Nephron progenitor cell (in vitro differentiated cells): ENCODE measurements at regions not wholly inside any gene's neighbourhood (a gene's known extent, or its start where the extent isn't known, plus 50 kb on each side); places are given as distances from the start of the nearest gene placed in this dataset.

Experiments used
- DNase-seq: peaks from one replicate; pipeline ENCODE4 v3.0.0; 2021
- H3K27ac Mint-ChIP-seq: 2 replicates; pipeline ENCODE4 v1.8.0; 2021; ENCODE audit warnings: mild to moderate bottlenecking, moderate library complexity, mixed read lengths
- H3K27me3 Mint-ChIP-seq: 2 replicates; pipeline ENCODE4 v1.8.0; 2021; ENCODE audit warnings: mild to moderate bottlenecking, low read depth, mixed read lengths; ENCODE audit not compliant: poor library complexity
- H3K36me3 Mint-ChIP-seq: 2 replicates; pipeline ENCODE4 v1.8.0; 2021; ENCODE audit warnings: low read depth, mixed read lengths
- H3K4me1 Mint-ChIP-seq: 2 replicates; pipeline ENCODE4 v1.8.0; 2021; ENCODE audit warnings: mixed read lengths
- H3K4me3 Mint-ChIP-seq: 2 replicates; pipeline ENCODE4 v1.8.0; 2021; ENCODE audit warnings: mild to moderate bottlenecking, moderate library complexity, mixed read lengths
- H3K9me3 Mint-ChIP-seq: 2 replicates; pipeline ENCODE4 v1.8.0; 2021; ENCODE audit warnings: mild to moderate bottlenecking, moderate library complexity, mixed read lengths
- TF ChIP-seq, protein P1 (sequence below): fragments of 200-600 bp; sonication (generic); IDR thresholded peaks from 2 replicates; pipeline ENCODE4 v1.5.0; 2021; ENCODE audit warnings: antibody characterized with exemption

DNA sequence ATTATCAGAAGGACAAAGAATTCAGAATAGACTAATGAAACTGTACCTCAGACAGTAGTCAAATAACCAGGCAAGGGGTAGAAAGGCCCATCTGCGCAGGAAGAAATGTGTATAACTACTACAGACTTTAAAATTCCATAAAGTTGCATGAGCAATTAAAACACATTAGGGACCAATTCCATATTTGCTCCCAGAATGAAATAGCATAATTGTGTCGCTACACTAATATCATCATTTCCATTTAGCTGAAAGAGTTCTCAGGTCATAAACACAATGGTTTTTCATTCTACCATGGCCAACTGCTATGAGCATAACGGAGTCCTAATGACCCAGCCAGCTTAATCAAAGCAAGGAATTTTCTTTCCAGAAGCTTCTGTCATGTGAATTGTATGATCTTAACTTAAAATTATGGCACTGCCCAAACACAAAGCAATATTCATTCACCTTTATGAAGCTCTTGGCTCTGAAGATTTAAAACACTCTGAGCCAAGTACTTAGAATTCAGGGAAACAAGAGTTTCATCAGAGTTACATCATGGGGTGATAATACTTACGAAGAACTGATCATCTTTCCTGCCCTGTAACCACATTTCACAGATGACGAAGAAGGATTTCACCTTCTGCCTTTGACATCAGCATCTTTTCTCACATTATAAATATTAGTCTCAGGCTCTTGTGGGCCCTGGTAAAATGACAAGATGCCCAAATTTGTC lies 98.1 kb upstream of the DOCK1 start:
- H3K27ac Mint-ChIP-seq = no peak overlapping the region
- H3K4me3 Mint-ChIP-seq = no peak overlapping the region
- H3K27me3 Mint-ChIP-seq = peaks cover 11% of the 10 kb centered on the region
- H3K4me1 Mint-ChIP-seq = no peaks in the 10 kb centered on the region
- H3K36me3 Mint-ChIP-seq = no peaks in the 10 kb centered on the region
- peaks cover 10% of the 10 kb centered on the region for H3K9me3 Mint-ChIP-seq
- no peak for DNase-seq
- TF ChIP-seq, protein P1, sequence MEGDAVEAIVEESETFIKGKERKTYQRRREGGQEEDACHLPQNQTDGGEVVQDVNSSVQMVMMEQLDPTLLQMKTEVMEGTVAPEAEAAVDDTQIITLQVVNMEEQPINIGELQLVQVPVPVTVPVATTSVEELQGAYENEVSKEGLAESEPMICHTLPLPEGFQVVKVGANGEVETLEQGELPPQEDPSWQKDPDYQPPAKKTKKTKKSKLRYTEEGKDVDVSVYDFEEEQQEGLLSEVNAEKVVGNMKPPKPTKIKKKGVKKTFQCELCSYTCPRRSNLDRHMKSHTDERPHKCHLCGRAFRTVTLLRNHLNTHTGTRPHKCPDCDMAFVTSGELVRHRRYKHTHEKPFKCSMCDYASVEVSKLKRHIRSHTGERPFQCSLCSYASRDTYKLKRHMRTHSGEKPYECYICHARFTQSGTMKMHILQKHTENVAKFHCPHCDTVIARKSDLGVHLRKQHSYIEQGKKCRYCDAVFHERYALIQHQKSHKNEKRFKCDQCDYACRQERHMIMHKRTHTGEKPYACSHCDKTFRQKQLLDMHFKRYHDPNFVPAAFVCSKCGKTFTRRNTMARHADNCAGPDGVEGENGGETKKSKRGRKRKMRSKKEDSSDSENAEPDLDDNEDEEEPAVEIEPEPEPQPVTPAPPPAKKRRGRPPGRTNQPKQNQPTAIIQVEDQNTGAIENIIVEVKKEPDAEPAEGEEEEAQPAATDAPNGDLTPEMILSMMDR = no peak

DNA sequence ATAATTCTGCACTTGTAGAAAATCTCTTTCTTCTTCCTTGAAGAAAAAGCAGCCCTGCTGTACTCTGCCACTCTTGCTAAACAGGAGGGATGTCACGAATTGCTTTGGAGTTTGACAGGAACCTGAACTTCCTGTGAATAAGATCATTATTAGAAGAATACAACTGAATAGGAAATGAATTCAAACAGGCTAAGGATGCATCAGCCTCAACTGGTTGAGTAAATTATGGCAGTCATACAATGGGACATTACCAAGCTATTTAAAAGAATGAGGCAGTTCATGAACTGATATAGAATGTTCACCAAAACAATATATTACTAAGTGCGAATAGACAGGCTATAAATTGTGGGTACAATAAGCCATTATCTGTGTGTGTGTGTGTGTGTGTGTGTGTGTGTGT lies 97.1 kb upstream of the DOCK1 start:
- no peak for DNase-seq
- TF ChIP-seq, protein P1 = no peak
- H3K36me3 Mint-ChIP-seq = no peaks in the 10 kb centered on the region
- no peak overlapping the region for H3K4me3 Mint-ChIP-seq
- H3K4me1 Mint-ChIP-seq = no peaks in the 10 kb centered on the region
- no peak overlapping the region for H3K27ac Mint-ChIP-seq
- H3K9me3 Mint-ChIP-seq = peaks cover 10% of the 10 kb centered on the region
- H3K27me3 Mint-ChIP-seq = peaks cover 11% of the 10 kb centered on the region

DNA sequence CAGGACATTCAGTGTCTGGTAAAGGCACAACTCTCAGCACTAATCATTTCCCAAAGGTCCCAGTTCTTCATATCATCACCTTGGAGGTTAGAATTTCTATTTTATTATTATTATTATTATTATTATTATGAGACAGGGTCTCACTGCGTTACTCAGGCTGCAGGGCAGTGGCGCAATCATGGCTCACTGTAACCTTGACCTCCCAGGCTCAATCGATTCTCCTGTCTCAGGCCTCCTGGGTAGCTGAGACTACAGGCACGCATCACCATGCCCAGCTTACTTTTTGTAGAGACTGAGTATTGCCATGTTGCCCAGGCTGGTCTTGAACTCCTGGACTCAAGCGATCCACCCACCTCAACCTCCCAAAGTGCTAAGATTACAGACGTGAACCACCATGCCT lies 91.8 kb upstream of the DOCK1 start:
- Mint-ChIP-seq H3K27me3 (peaks cover 7% of the 10 kb centered on the region), H3K4me1 (no peaks in the 10 kb centered on the region)

DNA sequence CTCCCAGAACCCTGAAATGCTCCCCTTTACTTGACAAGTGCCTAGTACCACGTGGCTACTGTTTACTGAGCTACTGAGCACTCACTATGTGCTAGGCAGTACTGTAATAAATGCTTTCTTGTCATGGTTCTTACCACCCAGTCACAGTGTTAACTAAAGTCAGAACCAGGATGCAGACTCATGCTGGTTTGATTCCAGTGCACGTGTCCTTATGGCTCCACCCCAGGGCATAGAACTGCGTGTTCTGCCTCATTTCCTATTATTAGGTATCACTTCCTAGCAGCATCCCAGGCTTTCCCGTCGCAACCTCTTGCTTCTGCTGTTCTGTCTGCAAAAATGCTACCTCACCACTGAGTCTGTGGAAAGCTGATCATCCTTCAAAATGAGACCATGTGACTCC lies 71.7 kb upstream of the DOCK1 start:
- H3K36me3 Mint-ChIP-seq = no peaks in the 10 kb centered on the region
- TF ChIP-seq, protein P1 = no peak
- no peak for DNase-seq
- no peak overlapping the region for H3K27ac Mint-ChIP-seq
- H3K4me1 Mint-ChIP-seq = no peaks in the 10 kb centered on the region
- H3K4me3 Mint-ChIP-seq = no peak overlapping the region
- H3K9me3 Mint-ChIP-seq = peaks cover under 1% of the 10 kb centered on the region
- H3K27me3 Mint-ChIP-seq = peaks cover 37% of the 10 kb centered on the region

More for the DNA sequence above, 91.8 kb upstream of the DOCK1 start:
- no peak overlapping the region for H3K27ac Mint-ChIP-seq
- peaks cover 10% of the 10 kb centered on the region for H3K9me3 Mint-ChIP-seq
- H3K36me3 Mint-ChIP-seq = no peaks in the 10 kb centered on the region
- no peak overlapping the region for H3K4me3 Mint-ChIP-seq
- no peak for DNase-seq
- TF ChIP-seq, protein P1 = no peak

DNA sequence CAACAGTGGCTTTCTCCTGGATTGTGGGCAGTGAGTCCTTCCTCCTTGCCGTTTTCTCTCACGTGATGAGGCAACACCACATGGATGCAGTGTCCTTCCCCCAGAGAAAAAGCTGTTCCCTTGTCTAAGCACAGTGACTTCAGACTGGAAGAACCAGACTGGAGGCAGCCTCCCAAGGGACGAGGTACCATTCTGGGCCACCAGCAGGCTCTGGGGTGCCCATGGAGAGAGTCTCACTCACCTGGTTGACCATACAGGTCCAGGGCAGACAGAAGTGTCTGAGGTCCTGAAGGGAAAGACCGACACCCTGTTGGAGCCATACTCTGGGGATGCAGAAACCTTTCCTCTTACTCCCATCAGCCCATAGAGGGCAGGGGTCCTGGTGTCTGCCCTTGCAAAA lies 69.2 kb upstream of the DOCK1 start:
- Mint-ChIP-seq H3K4me1 (no peaks in the 10 kb centered on the region), H3K9me3 (no peaks in the 10 kb centered on the region), H3K27ac (no peak overlapping the region), H3K4me3 (no peak overlapping the region), H3K27me3 (peaks cover 30% of the 10 kb centered on the region), H3K36me3 (no peaks in the 10 kb centered on the region)
- DNase-seq = no peak
- TF ChIP-seq, protein P1 = no peak

DNA sequence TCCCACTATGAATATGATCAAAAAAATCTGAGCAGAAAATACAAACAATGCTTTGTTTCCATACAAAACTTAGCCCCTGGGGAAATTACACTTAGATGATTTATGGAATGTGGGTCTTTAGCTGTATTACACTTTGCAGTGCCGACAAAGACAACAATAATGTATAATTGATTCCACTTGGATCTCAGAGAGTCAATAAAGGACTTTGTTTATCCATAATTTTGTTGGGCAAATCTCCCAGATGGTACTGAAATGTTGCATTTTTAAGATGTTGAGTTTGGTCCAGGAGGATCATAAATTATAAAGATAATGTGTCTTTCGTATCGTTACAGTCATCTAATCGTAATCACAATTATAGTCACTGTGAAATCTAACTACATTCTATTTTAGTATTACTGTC lies 66.9 kb upstream of the DOCK1 start:
- no peaks in the 10 kb centered on the region for H3K4me1 Mint-ChIP-seq
- no peaks in the 10 kb centered on the region for H3K9me3 Mint-ChIP-seq
- no peak overlapping the region for H3K4me3 Mint-ChIP-seq
- DNase-seq = no peak
- no peak overlapping the region for H3K27ac Mint-ChIP-seq
- H3K36me3 Mint-ChIP-seq = no peaks in the 10 kb centered on the region
- TF ChIP-seq, protein P1 = no peak
- H3K27me3 Mint-ChIP-seq = peaks cover 14% of the 10 kb centered on the region
